ENCODE measurements at regions not wholly inside any gene's neighbourhood (a gene's known extent, or its start where the extent isn't known, plus 50 kb on each side); places are given as distances from the start of the nearest gene placed in this dataset.

DNA sequence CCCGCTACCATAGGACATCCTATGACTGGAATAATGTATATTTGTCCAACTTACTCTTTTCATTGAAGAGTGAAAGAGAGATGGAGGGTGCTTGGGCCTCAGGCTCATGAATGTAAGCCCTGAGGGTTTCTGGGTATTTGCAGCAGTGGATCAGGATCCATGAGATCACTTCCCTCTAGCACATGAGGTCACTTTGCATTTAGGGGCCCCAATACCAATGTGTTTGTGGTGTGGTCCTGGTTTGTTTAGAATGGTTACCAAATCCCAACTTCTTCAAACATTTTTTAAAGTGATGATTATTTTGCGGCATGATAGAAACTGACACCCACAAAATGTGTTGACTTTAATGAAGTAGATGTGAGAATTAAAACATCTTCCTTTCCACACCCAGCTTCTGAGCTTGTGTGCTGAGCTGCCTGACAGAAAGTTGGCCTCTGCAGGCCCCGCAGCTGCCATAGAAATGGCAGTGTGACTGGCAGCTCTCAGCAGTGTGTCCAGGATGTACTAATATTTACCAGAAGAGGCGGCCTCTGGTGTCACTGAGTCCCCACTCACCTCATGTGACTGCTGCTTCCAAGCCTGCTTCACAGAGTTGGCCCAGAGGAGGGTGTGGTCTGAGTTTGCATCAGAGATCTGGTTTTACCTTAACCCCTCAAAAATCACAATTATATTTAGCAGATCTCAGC, 447.6 kb upstream of the NPVF start:
- CTCF ChIA-PET: no interaction called here
- H3K4me1 Mint-ChIP-seq: no peaks in the 10 kb centered on the region
- no peak for ATAC-seq (ENCODE audit: low read depth)
- WGBS (ENCODE audit: insufficient coverage): 100% methylated on average over 2 of the region's 4 CpGs
- POLR2A ChIA-PET: no interaction called here
- Histone ChIP-seq H3K4me2 (replicated peaks; ENCODE audit: low read depth, low read length, poor library complexity, severe bottlenecking) (no peak overlapping the region), H3K36me3 (replicated peaks in 1 of 2; ENCODE audit: control extremely low read depth in 1 of 2, control insufficient read depth in 1 of 2, extremely low read depth in 1 of 2, insufficient read depth in 2 of 2, low read length in 1 of 2) (no peaks in the 10 kb centered on the region), H3K9ac (ENCODE audit: low read length) (no peak overlapping the region), H2AFZ (ENCODE audit: insufficient read depth, low read depth, low read length, poor library complexity, severe bottlenecking) (no peak overlapping the region), H3K27ac (ENCODE audit: low read length in 2 of 2) (no peak overlapping the region), H3K4me3 (ENCODE audit: control extremely low read depth in 1 of 5, extremely low read depth in 1 of 5, insufficient read depth in 1 of 5, low read depth in 2 of 5, low read length in 4 of 5) (no peak overlapping the region), H4K20me1 (ENCODE audit: control insufficient read depth, insufficient read depth, low read length, poor library complexity, severe bottlenecking) (no peaks in the 10 kb centered on the region), H3K79me2 (ENCODE audit: control insufficient read depth, insufficient read depth, low read length) (no peaks in the 10 kb centered on the region), H3K4me1 (ENCODE audit: control insufficient read depth in 2 of 2, insufficient read depth in 2 of 2, low read length in 2 of 2) (no peaks in the 10 kb centered on the region), H3K9me3 (ENCODE audit: control extremely low read depth in 1 of 3, control insufficient read depth in 2 of 3, insufficient read depth in 1 of 3, low read length in 2 of 3) (no peaks in the 10 kb centered on the region), H3K27me3 (replicated peaks in 1 of 4; ENCODE audit: control extremely low read depth in 1 of 4, control insufficient read depth in 3 of 4, insufficient read depth in 4 of 4, low read length in 3 of 4) (no peaks in the 10 kb centered on the region)
- TF ChIP-seq, protein P1, sequence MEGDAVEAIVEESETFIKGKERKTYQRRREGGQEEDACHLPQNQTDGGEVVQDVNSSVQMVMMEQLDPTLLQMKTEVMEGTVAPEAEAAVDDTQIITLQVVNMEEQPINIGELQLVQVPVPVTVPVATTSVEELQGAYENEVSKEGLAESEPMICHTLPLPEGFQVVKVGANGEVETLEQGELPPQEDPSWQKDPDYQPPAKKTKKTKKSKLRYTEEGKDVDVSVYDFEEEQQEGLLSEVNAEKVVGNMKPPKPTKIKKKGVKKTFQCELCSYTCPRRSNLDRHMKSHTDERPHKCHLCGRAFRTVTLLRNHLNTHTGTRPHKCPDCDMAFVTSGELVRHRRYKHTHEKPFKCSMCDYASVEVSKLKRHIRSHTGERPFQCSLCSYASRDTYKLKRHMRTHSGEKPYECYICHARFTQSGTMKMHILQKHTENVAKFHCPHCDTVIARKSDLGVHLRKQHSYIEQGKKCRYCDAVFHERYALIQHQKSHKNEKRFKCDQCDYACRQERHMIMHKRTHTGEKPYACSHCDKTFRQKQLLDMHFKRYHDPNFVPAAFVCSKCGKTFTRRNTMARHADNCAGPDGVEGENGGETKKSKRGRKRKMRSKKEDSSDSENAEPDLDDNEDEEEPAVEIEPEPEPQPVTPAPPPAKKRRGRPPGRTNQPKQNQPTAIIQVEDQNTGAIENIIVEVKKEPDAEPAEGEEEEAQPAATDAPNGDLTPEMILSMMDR (IDR thresholded peaks at IDR 0.05): no peak
- TF ChIP-seq EZH2 (IDR thresholded peaks at IDR 0.05; ENCODE audit: borderline replicate concordance, insufficient read depth, low read depth, low read length, poor library complexity, severe bottlenecking): no peak
- no peak for DNase-seq
- intact Hi-C loops (cut with micrococcal nuclease): no loop called here
- peaks cover 14% of the 10 kb centered on the region for H3K27me3 Mint-ChIP-seq
- H3K9me3 Mint-ChIP-seq (ENCODE audit: insufficient read depth): no peaks in the 10 kb centered on the region
- H3K27ac Mint-ChIP-seq: no peak overlapping the region
- H3K4me3 Mint-ChIP-seq: no peak overlapping the region

GRCh38 chr7:25677595-25677994, 449.3 kb upstream of the NPVF start:
- ATAC-seq (ENCODE audit: low read depth) (no peak), DNase-seq (no peak)
- no peaks in the 10 kb centered on the region for H4K20me1 ChIP-seq (ENCODE audit: control insufficient read depth, insufficient read depth, low read length, poor library complexity, severe bottlenecking)
- 100% methylated on average over 2 of the region's 4 CpGs for WGBS (ENCODE audit: insufficient coverage)
- H3K4me2 ChIP-seq (replicated peaks; ENCODE audit: low read depth, low read length, poor library complexity, severe bottlenecking): no peak overlapping the region
- H3K9me3 Mint-ChIP-seq (ENCODE audit: insufficient read depth): no peaks in the 10 kb centered on the region
- no peak overlapping the region for H3K4me3 ChIP-seq (ENCODE audit: control extremely low read depth in 1 of 5, extremely low read depth in 1 of 5, insufficient read depth in 1 of 5, low read depth in 2 of 5, low read length in 4 of 5)
- H3K27me3 ChIP-seq (replicated peaks in 1 of 4; ENCODE audit: control extremely low read depth in 1 of 4, control insufficient read depth in 3 of 4, insufficient read depth in 4 of 4, low read length in 3 of 4): peaks cover 0 to 3% (median 0%) of the 10 kb centered on the region in 4 experiments
- no peaks in the 10 kb centered on the region for H3K9me3 ChIP-seq (ENCODE audit: control extremely low read depth in 1 of 3, control insufficient read depth in 2 of 3, insufficient read depth in 1 of 3, low read length in 2 of 3)
- no peak for TF ChIP-seq EZH2 (IDR thresholded peaks at IDR 0.05; ENCODE audit: borderline replicate concordance, insufficient read depth, low read depth, low read length, poor library complexity, severe bottlenecking)
- TF ChIP-seq, protein P1 (IDR thresholded peaks at IDR 0.05): no peak
- peaks cover 10% of the 10 kb centered on the region for H3K27me3 Mint-ChIP-seq
- CTCF ChIA-PET: no interaction called here
- H3K4me1 Mint-ChIP-seq: no peaks in the 10 kb centered on the region
- H2AFZ ChIP-seq (ENCODE audit: insufficient read depth, low read depth, low read length, poor library complexity, severe bottlenecking): no peak overlapping the region
- H3K27ac Mint-ChIP-seq: no peak overlapping the region
- POLR2A ChIA-PET: no interaction called here
- intact Hi-C loops (cut with micrococcal nuclease): no loop called here
- H3K9ac ChIP-seq (ENCODE audit: low read length): no peak overlapping the region
- H3K4me1 ChIP-seq (ENCODE audit: control insufficient read depth in 2 of 2, insufficient read depth in 2 of 2, low read length in 2 of 2): no peaks in the 10 kb centered on the region
- H3K36me3 ChIP-seq (replicated peaks in 1 of 2; ENCODE audit: control extremely low read depth in 1 of 2, control insufficient read depth in 1 of 2, extremely low read depth in 1 of 2, insufficient read depth in 2 of 2, low read length in 1 of 2): no peaks in the 10 kb centered on the region
- H3K4me3 Mint-ChIP-seq: no peak overlapping the region
- no peak overlapping the region for H3K27ac ChIP-seq (ENCODE audit: low read length in 2 of 2)
- no peaks in the 10 kb centered on the region for H3K79me2 ChIP-seq (ENCODE audit: control insufficient read depth, insufficient read depth, low read length)
